A549 (cell line): ENCODE measurements at regions not wholly inside any gene's neighbourhood (a gene's known extent, or its start where the extent isn't known, plus 50 kb on each side); places are given as distances from the start of the nearest gene placed in this dataset.

Experiments
- ATAC-seq, 2 experiments: fragments of 200-7000 bp in 1 of 2; fragments of >200 bp in 1 of 2; cut with Nextera tagmentation in 1 of 2; cut with Tn5 transposase in 1 of 2; 3 replicates each; pipeline versions ENCODE4 v1.8.0 to v1.9.1; 2018 to 2020; ENCODE audit warnings: mild to moderate bottlenecking in 1 of 2, moderate library complexity in 1 of 2
- CTCF ChIA-PET: fragments of 300-600 bp; sonication (Branson Sonifier 250); formaldehyde crosslinking; extraction: SDS; loops from one replicate; lab custom pipeline; 2021; ENCODE audit warnings: antibody characterized with exemption, inconsistent platforms; lab: Yijun Ruan, JAX
- POLR2A ChIA-PET: fragments of 350-600 bp; formaldehyde crosslinking; extraction: SDS; loops from one replicate; lab custom pipeline; 2021; ENCODE audit warnings: antibody characterized with exemption, inconsistent platforms; lab: Yijun Ruan, JAX
- DNase-seq, 2 experiments: peaks; one replicate each; pipeline versions ENCODE4 v3.0.0 to v3.0.0-alpha.2; 2011 to 2016; ENCODE audit warnings: low read depth in 1 of 2, low spot score in 1 of 2
- FAIRE-seq: peaks from 2 replicates; lab custom pipeline; 2011; peaks lifted over from hg19 to GRCh38; lab: Jason Lieb, UNC
- H3K27ac ChIP-seq, 2 experiments: fragments of >200 bp; sonication (Bioruptor Twin); formaldehyde crosslinking; 3 replicates each; pipeline ENCODE4 v1.5.1; 2016 to 2017
- H3K4me1 ChIP-seq: fragments of >200 bp; sonication (Bioruptor Twin); formaldehyde crosslinking; 3 replicates; pipeline ENCODE4 v1.6.1; 2016
- H3K4me2 ChIP-seq: fragments of >200 bp; sonication (Bioruptor Twin); formaldehyde crosslinking; 3 replicates; pipeline ENCODE4 v1.6.1; 2016
- H3K4me3 ChIP-seq: fragments of >200 bp; sonication (Bioruptor Twin); formaldehyde crosslinking; 3 replicates; pipeline ENCODE4 v1.5.1; 2016
- H3K9me3 ChIP-seq: fragments of >200 bp; sonication (Bioruptor Twin); formaldehyde crosslinking; 3 replicates; pipeline ENCODE4 v1.6.1; 2016
- CBX2 ChIP-seq: fragments of 200-600 bp; sonication (generic); IDR thresholded peaks from 2 replicates; pipeline ENCODE4 v1.6.1; 2016; ENCODE audit warnings: low read depth, mild to moderate bottlenecking, borderline replicate concordance
- CEBPB ChIP-seq, 2 experiments: fragments of >200 bp in 1 of 2; sonication (Bioruptor Twin) in 1 of 2; formaldehyde crosslinking in 1 of 2; IDR thresholded peaks; 2 replicates each; pipeline ENCODE4 v1.6.1; 2012 to 2016
- EP300 ChIP-seq, 2 experiments: fragments of >200 bp; sonication (Bioruptor Twin); formaldehyde crosslinking; IDR thresholded peaks; 2 replicates in 1 of 2; 3 replicates in 1 of 2; pipeline ENCODE4 v1.6.1; 2016 to 2017
- ESRRA ChIP-seq: fragments of 150-350 bp; IDR thresholded peaks from 2 replicates; pipeline ENCODE4 v1.6.1; 2014; ENCODE audit warnings: mild to moderate bottlenecking, low read length, borderline replicate concordance
- FOSL2 ChIP-seq, 2 experiments: fragments of 450-650 bp in 1 of 2; fragments of >200 bp in 1 of 2; sonication (Bioruptor Twin) in 1 of 2; formaldehyde crosslinking; IDR thresholded peaks; 2 replicates each; pipeline versions ENCODE4 v1.5.0 to v1.6.1; 2016 to 2020; ENCODE audit warnings: mild to moderate bottlenecking in 1 of 2, moderate library complexity in 1 of 2
- FOXS1 ChIP-seq: fragments of 250-450 bp; sonication (Bioruptor Pico); IDR thresholded peaks from 2 replicates; pipeline ENCODE4 v1.5.0; 2020; ENCODE audit warnings: mild to moderate bottlenecking, moderate library complexity
- HDAC2 ChIP-seq: fragments of 200-600 bp; sonication (generic); IDR thresholded peaks from 2 replicates; pipeline ENCODE4 v1.6.1; 2016
- HEYL ChIP-seq: fragments of 250-450 bp; sonication (Bioruptor Pico); IDR thresholded peaks from 2 replicates; pipeline ENCODE4 v1.8.0; 2021; ENCODE audit warnings: mild to moderate bottlenecking, moderate library complexity
- HOXB5 ChIP-seq: fragments of 250-450 bp; sonication (Bioruptor Pico); IDR thresholded peaks from 2 replicates; pipeline ENCODE4 v1.5.0; 2020; ENCODE audit warnings: mild to moderate bottlenecking, moderate library complexity
- JUN ChIP-seq, 2 experiments: fragments of >200 bp; sonication (Bioruptor Twin); formaldehyde crosslinking; IDR thresholded peaks; 2 replicates in 1 of 2; 3 replicates in 1 of 2; pipeline ENCODE4 v1.6.1; 2016 to 2017
- KDM5A ChIP-seq: fragments of 200-600 bp; sonication (generic); IDR thresholded peaks from 2 replicates; pipeline ENCODE4 v1.6.1; 2016; ENCODE audit warnings: antibody characterized with exemption, mild to moderate bottlenecking
- MAFK ChIP-seq: fragments of 450-650 bp; IDR thresholded peaks from 2 replicates; pipeline ENCODE4 v1.6.1; 2014; ENCODE audit not compliant: partially characterized antibody
- MAZ ChIP-seq: fragments of 150-350 bp; IDR thresholded peaks from 2 replicates; pipeline ENCODE4 v1.6.1; 2014; ENCODE audit warnings: antibody characterized with exemption, low read depth, low read length, borderline replicate concordance
- MYC ChIP-seq: IDR thresholded peaks from 2 replicates; pipeline ENCODE4 v1.6.1; 2012; ENCODE audit warnings: mild to moderate bottlenecking, inconsistent platforms, low read length, improper control_type of control experiment, borderline replicate concordance
- NFE2L2 ChIP-seq: fragments of 150-350 bp; conservative IDR thresholded peaks from 2 replicates; pipeline ENCODE4 v1.6.1; 2014; ENCODE audit warnings: low read length
- NPAS2 ChIP-seq: fragments of 250-450 bp; sonication (Bioruptor Pico); IDR thresholded peaks from 2 replicates; pipeline ENCODE4 v1.8.0; 2022; ENCODE audit warnings: mild to moderate bottlenecking, moderate library complexity, borderline replicate concordance
- POLR2A ChIP-seq: IDR thresholded peaks from 2 replicates; pipeline ENCODE4 v1.6.1; 2012; ENCODE audit warnings: mild to moderate bottlenecking, low read length
- RAD21 ChIP-seq, 2 experiments: fragments of >200 bp in 1 of 2; sonication (Bioruptor Twin) in 1 of 2; formaldehyde crosslinking in 1 of 2; IDR thresholded peaks in 1 of 2; conservative IDR thresholded peaks in 1 of 2; 2 replicates in 1 of 2; 3 replicates in 1 of 2; pipeline ENCODE4 v1.6.1; 2012 to 2018; ENCODE audit warnings: inconsistent platforms in 1 of 2
- RNF2 ChIP-seq: fragments of 200-600 bp; sonication (generic); IDR thresholded peaks from 2 replicates; pipeline ENCODE4 v1.6.1; 2016; ENCODE audit warnings: low read depth, mild to moderate bottlenecking, antibody characterized with exemption, moderate library complexity, borderline replicate concordance
- SMC3 ChIP-seq: fragments of >200 bp; sonication (Bioruptor Twin); formaldehyde crosslinking; IDR thresholded peaks from 3 replicates; pipeline ENCODE4 v1.6.1; 2018; ENCODE audit warnings: inconsistent platforms
- TP53 ChIP-seq: fragments of 250-450 bp; sonication (Bioruptor Pico); IDR thresholded peaks from 2 replicates; pipeline ENCODE4 v1.5.0; 2021; ENCODE audit warnings: mild to moderate bottlenecking, moderate library complexity
- ZC3H11A ChIP-seq: fragments of 450-650 bp; IDR thresholded peaks from 2 replicates; pipeline ENCODE4 v1.6.1; 2014; ENCODE audit warnings: antibody characterized with exemption, mild to moderate bottlenecking
- WGBS: methylation state at CpG from one replicate; pipeline ENCODE4 v1.1.6; 2017; ENCODE audit errors: missing lambda C conversion rate; 5-methylcytosine and 5-hydroxymethylcytosine counted together
- TF ChIP-seq, protein P1 (sequence below): fragments of >200 bp; sonication (Bioruptor Twin); formaldehyde crosslinking; IDR thresholded peaks from 3 replicates; pipeline ENCODE4 v1.6.1; 2016
- TF ChIP-seq, protein P2 (sequence below): fragments of 250-450 bp; sonication (Bioruptor Pico); IDR thresholded peaks from 2 replicates; pipeline ENCODE4 v1.5.0; 2021; ENCODE audit warnings: mild to moderate bottlenecking, moderate library complexity, borderline replicate concordance
- TF ChIP-seq, protein P3 (sequence below): fragments of >200 bp; sonication (Bioruptor Twin); formaldehyde crosslinking; IDR thresholded peaks from 2 replicates; pipeline ENCODE4 v1.6.1; 2016
- TF ChIP-seq, protein P4 (sequence below): fragments of 150-350 bp; IDR thresholded peaks from 2 replicates; pipeline ENCODE4 v1.6.1; 2014; ENCODE audit warnings: low read depth, mild to moderate bottlenecking, low read length

DNA sequence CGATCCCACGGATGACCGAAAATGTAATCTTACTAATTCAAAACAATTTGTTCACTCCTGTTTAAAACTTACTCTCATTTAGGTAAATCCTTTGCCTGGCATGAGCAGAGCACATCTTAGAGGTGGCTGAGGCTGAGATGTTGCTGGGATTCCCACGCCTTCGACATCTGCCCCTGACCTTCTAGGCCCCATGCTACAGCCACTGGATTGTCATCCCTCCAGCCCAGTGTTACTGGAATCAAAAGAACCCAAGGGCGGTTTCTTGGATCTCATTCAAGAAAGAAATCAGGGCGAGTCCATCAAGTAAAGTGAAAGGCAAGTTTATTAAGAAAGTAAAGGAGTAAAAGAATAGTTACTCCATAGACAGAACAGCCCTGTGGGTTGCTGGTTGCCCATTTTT lies 64.5 kb upstream of the SHISA6 start (continued):
- TF ChIP-seq KDM5A = no peak
- TF ChIP-seq MAFK = no peak
- no peak for TF ChIP-seq MYC
- no peak for TF ChIP-seq CEBPB (IDR thresholded peaks at IDR 0.05)
- TF ChIP-seq HDAC2 = no peak

DNA sequence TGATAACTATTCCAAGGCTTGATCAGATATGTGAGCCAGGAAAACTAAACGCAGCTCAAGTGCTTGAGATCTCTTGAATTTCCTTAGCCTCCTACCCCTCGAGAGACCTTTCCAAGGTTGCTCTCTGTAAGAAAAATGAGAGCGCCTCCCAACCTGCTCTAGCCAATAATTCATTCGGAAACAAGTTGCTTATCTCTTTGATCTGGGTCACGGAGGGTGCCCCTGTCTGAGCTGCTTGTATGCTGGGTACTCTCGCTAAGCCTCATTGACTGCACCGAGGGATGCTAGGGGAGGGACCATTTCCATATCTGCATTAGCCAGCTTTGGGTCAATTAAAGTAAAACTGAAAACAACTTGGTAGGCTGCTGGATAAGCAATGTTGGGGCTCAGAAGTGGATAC lies 70.1 kb upstream of the SHISA6 start:
- no peak for DNase-seq
- 5% methylated on average over 7 of the region's 7 CpGs for WGBS
- H3K4me3 ChIP-seq = no peak overlapping the region
- no peaks in the 10 kb centered on the region; the same call in 2 of the 3 replicates for H3K9me3 ChIP-seq
- H3K27ac ChIP-seq = no peak overlapping the region
- ChIA-PET POLR2A (no interaction called here), CTCF (interaction anchor here (1.1 kb wide), 1 partner anchor 9 kb away, joined by 3 read pairs; no protein-coding TSS in a partner anchor)
- no peak for TF ChIP-seq SMC3
- TF ChIP-seq HEYL (CRISPR knock-in tag) = no peak
- TF ChIP-seq, protein P1, sequence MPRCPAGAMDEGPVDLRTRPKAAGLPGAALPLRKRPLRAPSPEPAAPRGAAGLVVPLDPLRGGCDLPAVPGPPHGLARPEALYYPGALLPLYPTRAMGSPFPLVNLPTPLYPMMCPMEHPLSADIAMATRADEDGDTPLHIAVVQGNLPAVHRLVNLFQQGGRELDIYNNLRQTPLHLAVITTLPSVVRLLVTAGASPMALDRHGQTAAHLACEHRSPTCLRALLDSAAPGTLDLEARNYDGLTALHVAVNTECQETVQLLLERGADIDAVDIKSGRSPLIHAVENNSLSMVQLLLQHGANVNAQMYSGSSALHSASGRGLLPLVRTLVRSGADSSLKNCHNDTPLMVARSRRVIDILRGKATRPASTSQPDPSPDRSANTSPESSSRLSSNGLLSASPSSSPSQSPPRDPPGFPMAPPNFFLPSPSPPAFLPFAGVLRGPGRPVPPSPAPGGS = no peak
- TF ChIP-seq CBX2 = no peak
- no peak for FAIRE-seq
- no peaks in the 10 kb centered on the region for H3K4me1 ChIP-seq
- no peak overlapping the region for H3K4me2 ChIP-seq
- ATAC-seq = no peak

DNA sequence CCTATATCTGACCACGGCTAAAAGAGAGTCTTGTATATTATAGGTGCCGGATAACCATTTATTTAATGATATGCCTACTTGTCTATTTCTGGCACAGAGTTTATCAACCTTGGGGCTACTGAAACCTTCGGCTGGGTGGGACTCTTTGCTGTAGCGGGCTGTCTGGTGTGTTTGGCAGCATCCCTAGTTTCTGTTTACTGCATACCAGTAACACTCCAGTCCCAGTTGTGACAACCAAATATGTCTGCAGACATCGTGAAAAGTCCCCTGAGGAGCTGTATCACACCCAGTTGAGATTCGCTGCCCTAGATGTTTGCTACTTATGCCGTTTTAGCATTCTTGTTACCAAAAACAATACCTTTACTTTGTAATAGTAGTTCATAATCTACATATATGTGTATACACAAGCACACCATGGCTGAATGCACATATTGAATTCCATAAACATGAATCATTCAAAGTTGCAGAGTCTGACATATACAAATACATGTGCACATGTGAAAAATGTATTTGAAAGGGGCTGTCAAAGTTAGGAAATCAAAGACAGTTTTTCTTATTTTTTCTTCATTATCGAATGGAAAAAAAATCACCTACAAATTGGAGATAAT lies 89.1 kb upstream of the SHISA6 start:
- FAIRE-seq (no peak), ATAC-seq (no peak), DNase-seq (no peak)
- 14% methylated on average over 8 of the region's 8 CpGs for WGBS
- CTCF ChIA-PET = no interaction called here
- Histone ChIP-seq H3K27ac (no peak overlapping the region), H3K4me2 (no peak overlapping the region), H3K4me3 (no peak overlapping the region), H3K4me1 (no peaks in the 10 kb centered on the region), H3K9me3 (no peaks in the 10 kb centered on the region)
- TF ChIP-seq RNF2 = no peak
- no peak for TF ChIP-seq ZC3H11A
- no peak for TF ChIP-seq CBX2
- TF ChIP-seq, protein P2, sequence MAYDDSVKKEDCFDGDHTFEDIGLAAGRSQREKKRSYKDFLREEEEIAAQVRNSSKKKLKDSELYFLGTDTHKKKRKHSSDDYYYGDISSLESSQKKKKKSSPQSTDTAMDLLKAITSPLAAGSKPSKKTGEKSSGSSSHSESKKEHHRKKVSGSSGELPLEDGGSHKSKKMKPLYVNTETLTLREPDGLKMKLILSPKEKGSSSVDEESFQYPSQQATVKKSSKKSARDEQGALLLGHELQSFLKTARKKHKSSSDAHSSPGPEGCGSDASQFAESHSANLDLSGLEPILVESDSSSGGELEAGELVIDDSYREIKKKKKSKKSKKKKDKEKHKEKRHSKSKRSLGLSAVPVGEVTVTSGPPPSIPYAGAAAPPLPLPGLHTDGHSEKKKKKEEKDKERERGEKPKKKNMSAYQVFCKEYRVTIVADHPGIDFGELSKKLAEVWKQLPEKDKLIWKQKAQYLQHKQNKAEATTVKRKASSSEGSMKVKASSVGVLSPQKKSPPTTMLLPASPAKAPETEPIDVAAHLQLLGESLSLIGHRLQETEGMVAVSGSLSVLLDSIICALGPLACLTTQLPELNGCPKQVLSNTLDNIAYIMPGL (CRISPR knock-in tag) = no peak
- TF ChIP-seq FOSL2 (IDR thresholded peaks at IDR 0.05) = no peak
- TF ChIP-seq FOSL2 (CRISPR knock-in tag; IDR thresholded peaks at IDR 0.05) = no peak
- no peak for TF ChIP-seq NFE2L2
- TF ChIP-seq, protein P3, sequence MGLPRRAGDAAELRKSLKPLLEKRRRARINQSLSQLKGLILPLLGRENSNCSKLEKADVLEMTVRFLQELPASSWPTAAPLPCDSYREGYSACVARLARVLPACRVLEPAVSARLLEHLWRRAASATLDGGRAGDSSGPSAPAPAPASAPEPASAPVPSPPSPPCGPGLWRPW = no peak
- TF ChIP-seq FOXS1 = no peak
- no peak for TF ChIP-seq POLR2A
- no peak for TF ChIP-seq HDAC2
- TF ChIP-seq TP53 (CRISPR knock-in tag) = no peak
- TF ChIP-seq MAZ = no peak
- no peak for TF ChIP-seq EP300 (IDR thresholded peaks at IDR 0.05)
- TF ChIP-seq NPAS2 = no peak
- no peak for TF ChIP-seq RAD21 (conservative IDR thresholded peaks at IDR 0.05 in 1 of 2, IDR thresholded peaks at IDR 0.05 in 1 of 2)
- TF ChIP-seq ESRRA = no peak
- TF ChIP-seq HOXB5 (CRISPR knock-in tag) = no peak
- TF ChIP-seq JUN (IDR thresholded peaks at IDR 0.05) = no peak
- TF ChIP-seq, protein P4, sequence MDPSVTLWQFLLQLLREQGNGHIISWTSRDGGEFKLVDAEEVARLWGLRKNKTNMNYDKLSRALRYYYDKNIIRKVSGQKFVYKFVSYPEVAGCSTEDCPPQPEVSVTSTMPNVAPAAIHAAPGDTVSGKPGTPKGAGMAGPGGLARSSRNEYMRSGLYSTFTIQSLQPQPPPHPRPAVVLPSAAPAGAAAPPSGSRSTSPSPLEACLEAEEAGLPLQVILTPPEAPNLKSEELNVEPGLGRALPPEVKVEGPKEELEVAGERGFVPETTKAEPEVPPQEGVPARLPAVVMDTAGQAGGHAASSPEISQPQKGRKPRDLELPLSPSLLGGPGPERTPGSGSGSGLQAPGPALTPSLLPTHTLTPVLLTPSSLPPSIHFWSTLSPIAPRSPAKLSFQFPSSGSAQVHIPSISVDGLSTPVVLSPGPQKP = no peak
- POLR2A ChIA-PET = no interaction called here
